HG03159 (cell line): ENCODE measurements at regions not wholly inside any gene's neighbourhood (a gene's known extent, or its start where the extent isn't known, plus 50 kb on each side); places are given as distances from the start of the nearest gene placed in this dataset.
"Not testable (repeated sequence)": the region's sequence is repeated elsewhere in the genome, so short reads cannot be mapped to it uniquely, and the experiment has no call there.

Experiments used
- ATAC-seq: cut with Tn5 transposase; IDR thresholded peaks from one replicate; pipeline ENCODE4 v1.9.1; 2021; ENCODE audit warnings: mild to moderate bottlenecking, moderate library complexity; ENCODE audit not compliant: unreplicated experiment

GRCh38 chr1:213452501-213452900 lies 401.5 kb downstream of the RPS6KC1 start:
- ATAC-seq = no peak

DNA sequence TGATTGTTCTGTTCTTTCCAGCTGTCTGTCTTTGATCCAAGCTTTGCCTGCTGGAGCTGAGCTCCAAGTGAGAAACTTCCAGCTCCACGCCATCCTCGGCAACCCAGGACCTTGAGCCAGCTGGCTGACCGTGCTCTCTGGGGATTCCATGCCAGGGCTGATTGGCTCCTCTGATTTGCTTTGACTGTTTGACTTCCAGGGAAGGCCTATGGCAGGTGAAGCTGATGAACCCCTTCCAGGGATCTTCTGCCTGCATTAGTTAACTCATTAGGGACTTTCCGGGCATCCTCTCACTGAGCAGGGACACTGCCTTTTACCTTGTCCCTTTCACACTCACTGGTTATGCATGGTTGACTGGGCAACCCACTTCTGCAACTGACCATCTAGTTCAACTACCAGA lies 406.1 kb downstream of the RPS6KC1 start:
- ATAC-seq = no peak

- ATAC-seq = no peak
Observed at GRCh38 chr1:213457733-213458132, 406.7 kb downstream of the RPS6KC1 start.

GRCh38 chr1:213462374-213462773 lies 411.3 kb downstream of the RPS6KC1 start:
- ATAC-seq = not testable (repeated sequence)

- ATAC-seq = no peak
Observed at GRCh38 chr1:213464786-213465460, 413.9 kb downstream of the RPS6KC1 start.

- no peak for ATAC-seq
Observed at GRCh38 chr1:213466541-213466940, 415.5 kb downstream of the RPS6KC1 start.

GRCh38 chr1:213474054-213474453 lies 423.0 kb downstream of the RPS6KC1 start:
- ATAC-seq = no peak

DNA sequence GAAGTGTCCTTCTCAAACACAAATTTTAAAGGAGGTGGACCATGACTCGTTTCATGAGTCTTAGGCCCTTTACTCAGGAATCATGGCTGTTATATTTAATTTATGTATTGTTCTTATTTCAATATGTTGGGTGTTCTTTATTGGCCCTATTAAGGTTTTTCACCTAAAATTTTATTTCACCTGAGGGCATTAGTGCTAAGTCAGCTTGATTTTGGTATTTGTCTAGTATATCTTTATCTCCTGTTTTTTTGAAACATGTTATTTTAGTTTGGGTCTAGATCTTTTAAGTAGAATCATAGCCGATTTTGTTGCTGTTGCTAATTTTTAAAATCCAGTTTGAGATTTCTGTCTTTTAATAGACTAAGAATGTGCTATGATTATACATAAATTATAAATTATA lies 430.4 kb downstream of the RPS6KC1 start:
- ATAC-seq = no peak

DNA sequence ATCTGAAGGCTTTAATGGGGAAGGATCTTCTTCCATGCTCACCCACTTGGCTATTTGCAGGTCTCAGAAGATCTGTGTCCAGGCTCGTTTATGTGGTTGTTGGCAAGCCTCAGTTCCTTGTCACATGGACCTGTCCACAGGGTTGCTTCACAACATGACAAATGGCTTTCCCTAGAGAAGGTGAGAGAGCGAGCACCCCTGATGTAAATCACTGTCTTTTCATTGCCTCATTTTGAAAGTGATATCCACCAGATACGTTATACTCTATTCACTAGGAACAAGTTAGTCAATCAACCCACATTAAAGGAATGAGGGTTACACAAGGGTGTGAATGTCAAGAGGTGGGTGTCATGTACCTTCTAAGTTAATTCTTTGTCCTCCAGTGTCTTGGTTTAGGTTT lies 433.3 kb downstream of the RPS6KC1 start:
- ATAC-seq = no peak

DNA sequence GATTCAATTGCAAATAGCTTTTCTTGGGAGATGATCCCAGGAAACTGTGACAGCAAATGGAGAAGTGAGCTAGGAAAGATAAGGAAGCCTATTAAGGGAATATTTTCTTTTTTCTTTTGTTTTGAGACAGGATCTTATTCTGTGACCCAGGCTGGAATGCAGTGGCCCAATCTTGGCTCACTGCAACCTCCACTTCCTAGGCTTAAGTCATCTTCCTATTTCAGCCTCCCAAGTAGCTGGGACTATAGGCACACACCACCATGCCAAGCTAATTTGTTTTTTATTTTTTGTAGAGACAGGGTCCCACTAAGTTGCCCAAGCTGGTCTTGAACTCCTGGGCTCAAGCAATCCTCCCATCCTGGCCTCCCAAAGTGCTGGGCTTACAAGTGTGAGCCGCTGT lies 433.7 kb downstream of the RPS6KC1 start:
- no peak for ATAC-seq

- no peak for ATAC-seq
Observed at GRCh38 chr1:213486488-213486887, 435.4 kb downstream of the RPS6KC1 start.

DNA sequence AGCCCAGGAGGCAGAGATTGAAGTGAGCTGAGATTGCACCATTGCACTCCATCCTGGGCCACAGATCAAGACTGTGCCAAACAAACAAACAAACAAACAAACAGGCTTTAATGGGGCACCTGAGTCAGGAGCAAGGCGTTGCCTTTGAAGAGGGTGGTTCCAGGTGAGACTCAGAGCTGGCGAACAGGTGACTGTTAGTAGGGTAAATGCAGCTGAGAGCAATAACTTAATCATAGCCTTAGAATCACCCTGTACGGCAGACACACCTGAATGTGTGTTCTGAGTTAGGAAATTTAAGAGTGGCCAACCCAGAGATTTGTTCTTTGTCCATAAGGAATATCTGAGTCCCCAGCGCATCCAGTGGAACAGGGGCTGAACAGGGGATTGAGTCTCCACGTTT lies 440.4 kb downstream of the RPS6KC1 start:
- ATAC-seq = no peak

DNA sequence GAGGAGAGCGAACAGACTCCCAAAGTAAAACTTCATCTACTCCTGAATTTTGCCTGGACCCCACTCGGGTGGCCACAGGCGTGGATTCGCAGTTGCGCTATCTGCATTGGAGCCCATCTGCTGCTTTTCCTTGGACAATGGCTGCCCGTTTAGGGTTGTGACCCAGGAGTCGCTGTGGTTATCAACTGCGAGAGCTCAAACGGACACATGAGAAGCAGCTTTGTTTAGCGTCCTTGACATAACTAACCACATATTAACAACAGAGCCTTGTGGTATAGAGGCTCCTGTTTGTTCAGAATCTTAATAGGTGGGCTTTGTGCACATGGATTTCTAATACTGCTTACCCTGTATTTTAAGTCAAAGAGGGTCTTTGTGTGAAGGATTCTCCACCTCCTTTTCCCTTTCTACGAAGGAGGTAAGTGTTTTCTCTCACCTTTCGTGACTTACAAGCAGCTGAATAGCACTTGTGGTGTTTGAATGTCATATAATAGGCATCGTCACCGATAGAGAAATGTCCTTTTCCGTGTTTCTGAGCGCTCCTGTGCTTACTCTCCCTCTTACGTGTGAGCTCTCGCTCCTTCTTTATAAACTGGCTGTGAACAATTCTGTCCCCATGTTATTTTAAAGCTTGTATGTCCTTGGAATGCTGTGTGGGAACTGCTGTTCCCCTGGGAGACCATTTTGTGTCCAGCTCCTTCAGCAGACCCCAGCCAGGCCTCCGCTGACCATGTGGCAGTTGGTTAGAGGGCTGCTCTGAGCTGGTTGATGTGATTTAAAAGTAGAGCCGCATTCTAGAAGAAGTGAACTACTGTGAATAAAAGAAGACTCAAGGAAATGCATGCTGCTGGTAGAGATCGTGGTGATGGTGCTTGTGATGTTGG lies 441.4 kb downstream of the RPS6KC1 start:
- no peak for ATAC-seq

- ATAC-seq = no peak
Observed at GRCh38 chr1:213499444-213499843, 448.4 kb downstream of the RPS6KC1 start.

DNA sequence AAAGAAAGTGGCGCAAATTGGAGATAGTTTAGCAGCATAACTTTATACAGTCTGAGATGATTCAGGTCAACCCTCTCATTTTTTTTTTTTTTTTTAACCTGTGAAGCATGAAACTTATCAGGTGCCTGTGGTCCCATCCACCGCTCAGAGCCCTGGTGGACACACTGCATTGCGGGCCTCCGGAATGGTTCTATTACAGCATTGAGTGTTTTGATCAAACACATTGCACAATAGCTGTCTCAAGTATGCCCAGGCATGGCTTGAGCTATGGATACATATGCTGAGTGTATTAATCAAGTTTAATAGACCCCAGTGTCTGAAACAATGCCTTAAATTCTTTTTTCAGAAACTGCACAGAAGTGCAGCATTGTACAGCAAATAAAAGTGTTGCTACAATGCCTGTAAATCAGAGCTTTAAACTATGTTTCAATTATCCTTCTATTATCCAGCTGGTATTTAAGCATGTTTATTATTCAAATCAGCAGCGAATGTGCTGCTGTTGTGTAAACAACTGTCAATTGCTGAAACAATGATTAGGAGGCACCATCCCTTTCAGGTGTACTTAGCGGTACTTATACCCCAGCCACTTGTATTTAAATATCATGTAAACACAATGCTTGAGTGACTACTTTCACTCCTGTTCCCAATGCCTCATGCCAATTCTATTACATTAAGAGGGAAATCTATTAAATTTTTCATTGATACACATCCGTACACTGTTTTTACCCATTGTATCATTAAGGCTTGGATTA lies 456.6 kb downstream of the RPS6KC1 start:
- ATAC-seq = no peak

DNA sequence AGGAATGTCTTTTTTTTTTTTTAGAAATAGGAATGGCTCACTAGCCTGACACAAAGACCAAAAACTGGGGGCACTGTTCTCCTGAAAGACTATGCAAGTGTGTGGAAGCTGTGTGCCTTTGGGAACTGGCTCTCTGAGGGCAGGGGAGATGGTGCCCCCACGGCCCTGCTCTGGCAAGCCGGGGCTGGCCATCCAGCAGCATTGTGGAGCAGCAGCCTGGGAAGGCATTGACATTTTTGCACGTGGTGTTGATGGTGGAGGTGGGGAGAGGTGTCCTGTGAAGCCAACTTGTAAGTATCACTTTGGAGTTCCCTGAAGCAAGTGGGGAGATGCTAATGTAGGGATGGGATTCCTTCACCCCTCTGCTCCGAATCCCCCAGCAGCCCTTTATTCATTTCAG lies 460.1 kb downstream of the RPS6KC1 start:
- ATAC-seq = no peak

GRCh38 chr1:213512316-213512715 lies 461.3 kb downstream of the RPS6KC1 start:
- ATAC-seq = no peak

DNA sequence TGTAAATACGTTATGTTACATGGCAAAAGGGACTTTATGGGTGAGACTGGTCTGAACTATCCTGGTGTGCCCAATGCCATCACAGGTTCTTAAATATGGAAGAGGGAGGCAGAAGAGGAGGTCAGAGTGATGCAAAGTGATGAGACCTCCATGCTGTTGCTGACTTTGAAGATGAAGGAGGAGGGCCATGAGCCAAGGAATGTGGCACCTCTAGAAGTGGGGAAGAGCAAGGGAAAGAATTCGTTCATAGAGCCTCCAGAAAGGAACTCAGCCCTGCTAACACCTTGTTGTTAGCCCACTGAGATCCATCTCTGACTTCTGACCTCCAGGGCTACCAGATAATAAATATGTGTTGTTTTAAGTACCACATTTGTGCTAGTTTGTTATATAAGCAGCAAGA lies 462.0 kb downstream of the RPS6KC1 start:
- no peak for ATAC-seq

DNA sequence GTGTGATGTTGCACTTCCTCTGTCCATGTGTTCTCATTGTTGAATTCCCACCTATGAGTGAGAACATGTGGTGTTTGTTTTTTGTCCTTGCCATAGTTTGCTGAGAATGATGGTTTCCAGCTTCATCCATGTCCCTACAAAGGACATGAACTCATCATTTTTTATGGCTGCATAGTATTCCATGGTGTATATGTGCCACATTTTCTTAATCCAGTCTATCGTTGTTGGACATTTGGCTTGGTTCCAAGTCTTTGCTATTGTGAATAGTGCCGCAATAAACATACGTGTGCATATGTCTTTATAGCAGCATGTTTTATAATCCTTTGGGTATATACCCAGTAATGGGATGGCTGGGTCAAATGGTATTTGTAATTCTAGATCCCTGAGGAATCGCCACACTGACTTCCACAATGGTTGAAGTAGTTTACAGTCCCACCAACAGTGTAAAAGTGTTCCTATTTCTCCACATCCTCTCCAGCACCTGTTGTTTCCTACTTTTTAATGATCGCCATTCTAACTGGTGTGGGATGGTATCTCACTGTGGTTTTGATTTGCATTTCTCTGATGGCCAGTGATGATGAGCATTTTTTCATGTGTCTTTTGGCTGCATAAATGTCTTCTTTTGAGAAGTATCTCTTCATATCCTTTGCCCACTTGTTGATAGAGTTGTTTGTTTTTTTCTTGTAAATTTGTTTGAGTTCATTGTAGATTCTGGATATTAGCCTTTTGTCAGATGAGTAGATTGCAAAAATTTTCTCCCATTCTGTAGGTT lies 463.6 kb downstream of the RPS6KC1 start:
- not testable (repeated sequence) for ATAC-seq

DNA sequence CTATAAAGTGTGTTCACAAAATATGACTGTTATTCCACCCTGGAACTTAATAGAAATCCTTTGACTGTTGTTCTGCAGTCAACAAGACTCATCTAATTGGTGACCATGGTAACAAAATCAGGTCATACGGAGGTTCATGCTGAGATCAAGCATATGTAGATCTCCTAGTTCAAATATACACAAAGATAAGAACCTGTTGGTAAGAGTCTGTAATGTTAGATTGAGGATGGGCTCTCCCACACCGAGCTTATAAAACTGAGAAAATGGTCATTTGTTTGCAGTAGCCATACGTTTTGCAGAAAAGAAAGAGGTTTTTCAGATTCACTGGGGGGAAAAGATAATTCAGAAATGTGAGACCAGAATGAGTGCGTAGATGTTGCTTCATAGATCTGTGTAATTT lies 468.1 kb downstream of the RPS6KC1 start:
- ATAC-seq = no peak

GRCh38 chr1:213521206-213521605 lies 466.6 kb upstream of the PROX1 start:
- no peak for ATAC-seq
